ENCODE measurements at regions not wholly inside any gene's neighbourhood (a gene's known extent, or its start where the extent isn't known, plus 50 kb on each side); places are given as distances from the start of the nearest gene placed in this dataset.

DNA sequence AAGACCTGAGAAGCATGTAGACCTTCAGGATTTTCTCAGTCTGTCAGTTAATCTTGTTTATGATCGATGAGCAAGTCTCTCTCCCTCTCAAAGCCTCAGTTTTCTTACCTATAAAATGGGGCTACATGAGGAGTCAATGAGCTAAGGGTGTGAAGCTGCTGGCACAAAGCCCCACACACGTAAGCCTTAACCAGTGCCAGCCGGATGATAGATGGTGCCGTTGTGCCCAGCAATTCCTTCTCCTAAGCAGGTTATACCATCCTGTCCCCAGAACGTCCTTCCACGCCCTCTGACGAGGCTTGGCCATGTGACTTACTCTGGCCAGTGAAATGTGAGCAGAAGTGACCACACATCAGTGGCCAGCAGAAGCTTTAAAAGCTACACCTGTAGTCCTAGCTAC lies 179.0 kb downstream of the C9orf50 start:
- TF ChIP-seq ZFP3 (CRISPR knock-in tag; IDR thresholded peaks at IDR 0.05) (no peak), CSDC2 (CRISPR knock-in tag; IDR thresholded peaks at IDR 0.05) (no peak), ESRRG (CRISPR knock-in tag; IDR thresholded peaks at IDR 0.05) (no peak), TOX (CRISPR knock-in tag; IDR thresholded peaks at IDR 0.05; ENCODE audit: borderline replicate concordance) (no peak), ZNF8 (CRISPR knock-in tag; IDR thresholded peaks at IDR 0.05) (no peak), TCF4 (CRISPR knock-in tag; IDR thresholded peaks at IDR 0.05; ENCODE audit: borderline replicate concordance) (no peak), OSR1 (CRISPR knock-in tag; IDR thresholded peaks at IDR 0.05) (no peak), ARNTL (CRISPR knock-in tag; IDR thresholded peaks at IDR 0.05; ENCODE audit: borderline replicate concordance, low read depth) (no peak), GLIS3 (CRISPR knock-in tag; IDR thresholded peaks at IDR 0.05) (no peak), BACH2 (CRISPR knock-in tag; IDR thresholded peaks at IDR 0.05; ENCODE audit: borderline replicate concordance) (no peak), ZFP30 (CRISPR knock-in tag; IDR thresholded peaks at IDR 0.05) (no peak), SNAI2 (CRISPR knock-in tag; IDR thresholded peaks at IDR 0.05) (no peak), RARB (CRISPR knock-in tag; IDR thresholded peaks at IDR 0.05) (no peak), ISL1 (CRISPR knock-in tag; IDR thresholded peaks at IDR 0.05) (no peak)
- TF ChIP-seq, protein P1, sequence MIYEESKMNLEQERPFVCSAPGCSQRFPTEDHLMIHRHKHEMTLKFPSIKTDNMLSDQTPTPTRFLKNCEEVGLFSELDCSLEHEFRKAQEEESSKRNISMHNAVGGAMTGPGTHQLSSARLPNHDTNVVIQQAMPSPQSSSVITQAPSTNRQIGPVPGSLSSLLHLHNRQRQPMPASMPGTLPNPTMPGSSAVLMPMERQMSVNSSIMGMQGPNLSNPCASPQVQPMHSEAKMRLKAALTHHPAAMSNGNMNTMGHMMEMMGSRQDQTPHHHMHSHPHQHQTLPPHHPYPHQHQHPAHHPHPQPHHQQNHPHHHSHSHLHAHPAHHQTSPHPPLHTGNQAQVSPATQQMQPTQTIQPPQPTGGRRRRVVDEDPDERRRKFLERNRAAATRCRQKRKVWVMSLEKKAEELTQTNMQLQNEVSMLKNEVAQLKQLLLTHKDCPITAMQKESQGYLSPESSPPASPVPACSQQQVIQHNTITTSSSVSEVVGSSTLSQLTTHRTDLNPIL (CRISPR knock-in tag; IDR thresholded peaks at IDR 0.05; ENCODE audit: low read depth) = no peak
- TF ChIP-seq, protein P2, sequence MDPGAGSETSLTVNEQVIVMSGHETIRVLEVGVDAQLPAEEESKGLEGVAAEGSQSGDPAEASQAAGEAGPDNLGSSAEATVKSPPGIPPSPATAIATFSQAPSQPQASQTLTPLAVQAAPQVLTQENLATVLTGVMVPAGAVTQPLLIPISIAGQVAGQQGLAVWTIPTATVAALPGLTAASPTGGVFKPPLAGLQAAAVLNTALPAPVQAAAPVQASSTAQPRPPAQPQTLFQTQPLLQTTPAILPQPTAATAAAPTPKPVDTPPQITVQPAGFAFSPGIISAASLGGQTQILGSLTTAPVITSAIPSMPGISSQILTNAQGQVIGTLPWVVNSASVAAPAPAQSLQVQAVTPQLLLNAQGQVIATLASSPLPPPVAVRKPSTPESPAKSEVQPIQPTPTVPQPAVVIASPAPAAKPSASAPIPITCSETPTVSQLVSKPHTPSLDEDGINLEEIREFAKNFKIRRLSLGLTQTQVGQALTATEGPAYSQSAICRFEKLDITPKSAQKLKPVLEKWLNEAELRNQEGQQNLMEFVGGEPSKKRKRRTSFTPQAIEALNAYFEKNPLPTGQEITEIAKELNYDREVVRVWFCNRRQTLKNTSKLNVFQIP (CRISPR knock-in tag; IDR thresholded peaks at IDR 0.05; ENCODE audit: borderline replicate concordance, low read depth) = no peak
- TF ChIP-seq, protein P3, sequence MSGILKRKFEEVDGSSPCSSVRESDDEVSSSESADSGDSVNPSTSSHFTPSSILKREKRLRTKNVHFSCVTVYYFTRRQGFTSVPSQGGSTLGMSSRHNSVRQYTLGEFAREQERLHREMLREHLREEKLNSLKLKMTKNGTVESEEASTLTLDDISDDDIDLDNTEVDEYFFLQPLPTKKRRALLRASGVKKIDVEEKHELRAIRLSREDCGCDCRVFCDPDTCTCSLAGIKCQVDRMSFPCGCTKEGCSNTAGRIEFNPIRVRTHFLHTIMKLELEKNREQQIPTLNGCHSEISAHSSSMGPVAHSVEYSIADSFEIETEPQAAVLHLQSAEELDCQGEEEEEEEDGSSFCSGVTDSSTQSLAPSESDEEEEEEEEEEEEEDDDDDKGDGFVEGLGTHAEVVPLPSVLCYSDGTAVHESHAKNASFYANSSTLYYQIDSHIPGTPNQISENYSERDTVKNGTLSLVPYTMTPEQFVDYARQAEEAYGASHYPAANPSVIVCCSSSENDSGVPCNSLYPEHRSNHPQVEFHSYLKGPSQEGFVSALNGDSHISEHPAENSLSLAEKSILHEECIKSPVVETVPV (CRISPR knock-in tag; IDR thresholded peaks at IDR 0.05) = no peak
- TF ChIP-seq, protein P4, sequence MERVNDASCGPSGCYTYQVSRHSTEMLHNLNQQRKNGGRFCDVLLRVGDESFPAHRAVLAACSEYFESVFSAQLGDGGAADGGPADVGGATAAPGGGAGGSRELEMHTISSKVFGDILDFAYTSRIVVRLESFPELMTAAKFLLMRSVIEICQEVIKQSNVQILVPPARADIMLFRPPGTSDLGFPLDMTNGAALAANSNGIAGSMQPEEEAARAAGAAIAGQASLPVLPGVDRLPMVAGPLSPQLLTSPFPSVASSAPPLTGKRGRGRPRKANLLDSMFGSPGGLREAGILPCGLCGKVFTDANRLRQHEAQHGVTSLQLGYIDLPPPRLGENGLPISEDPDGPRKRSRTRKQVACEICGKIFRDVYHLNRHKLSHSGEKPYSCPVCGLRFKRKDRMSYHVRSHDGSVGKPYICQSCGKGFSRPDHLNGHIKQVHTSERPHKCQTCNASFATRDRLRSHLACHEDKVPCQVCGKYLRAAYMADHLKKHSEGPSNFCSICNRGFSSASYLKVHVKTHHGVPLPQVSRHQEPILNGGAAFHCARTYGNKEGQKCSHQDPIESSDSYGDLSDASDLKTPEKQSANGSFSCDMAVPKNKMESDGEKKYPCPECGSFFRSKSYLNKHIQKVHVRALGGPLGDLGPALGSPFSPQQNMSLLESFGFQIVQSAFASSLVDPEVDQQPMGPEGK (CRISPR knock-in tag; IDR thresholded peaks at IDR 0.05; ENCODE audit: borderline replicate concordance) = no peak
- TF ChIP-seq, protein P5, sequence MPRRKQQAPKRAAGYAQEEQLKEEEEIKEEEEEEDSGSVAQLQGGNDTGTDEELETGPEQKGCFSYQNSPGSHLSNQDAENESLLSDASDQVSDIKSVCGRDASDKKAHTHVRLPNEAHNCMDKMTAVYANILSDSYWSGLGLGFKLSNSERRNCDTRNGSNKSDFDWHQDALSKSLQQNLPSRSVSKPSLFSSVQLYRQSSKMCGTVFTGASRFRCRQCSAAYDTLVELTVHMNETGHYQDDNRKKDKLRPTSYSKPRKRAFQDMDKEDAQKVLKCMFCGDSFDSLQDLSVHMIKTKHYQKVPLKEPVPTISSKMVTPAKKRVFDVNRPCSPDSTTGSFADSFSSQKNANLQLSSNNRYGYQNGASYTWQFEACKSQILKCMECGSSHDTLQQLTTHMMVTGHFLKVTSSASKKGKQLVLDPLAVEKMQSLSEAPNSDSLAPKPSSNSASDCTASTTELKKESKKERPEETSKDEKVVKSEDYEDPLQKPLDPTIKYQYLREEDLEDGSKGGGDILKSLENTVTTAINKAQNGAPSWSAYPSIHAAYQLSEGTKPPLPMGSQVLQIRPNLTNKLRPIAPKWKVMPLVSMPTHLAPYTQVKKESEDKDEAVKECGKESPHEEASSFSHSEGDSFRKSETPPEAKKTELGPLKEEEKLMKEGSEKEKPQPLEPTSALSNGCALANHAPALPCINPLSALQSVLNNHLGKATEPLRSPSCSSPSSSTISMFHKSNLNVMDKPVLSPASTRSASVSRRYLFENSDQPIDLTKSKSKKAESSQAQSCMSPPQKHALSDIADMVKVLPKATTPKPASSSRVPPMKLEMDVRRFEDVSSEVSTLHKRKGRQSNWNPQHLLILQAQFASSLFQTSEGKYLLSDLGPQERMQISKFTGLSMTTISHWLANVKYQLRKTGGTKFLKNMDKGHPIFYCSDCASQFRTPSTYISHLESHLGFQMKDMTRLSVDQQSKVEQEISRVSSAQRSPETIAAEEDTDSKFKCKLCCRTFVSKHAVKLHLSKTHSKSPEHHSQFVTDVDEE (CRISPR knock-in tag; IDR thresholded peaks at IDR 0.05) = no peak
- no peak for ATAC-seq

DNA sequence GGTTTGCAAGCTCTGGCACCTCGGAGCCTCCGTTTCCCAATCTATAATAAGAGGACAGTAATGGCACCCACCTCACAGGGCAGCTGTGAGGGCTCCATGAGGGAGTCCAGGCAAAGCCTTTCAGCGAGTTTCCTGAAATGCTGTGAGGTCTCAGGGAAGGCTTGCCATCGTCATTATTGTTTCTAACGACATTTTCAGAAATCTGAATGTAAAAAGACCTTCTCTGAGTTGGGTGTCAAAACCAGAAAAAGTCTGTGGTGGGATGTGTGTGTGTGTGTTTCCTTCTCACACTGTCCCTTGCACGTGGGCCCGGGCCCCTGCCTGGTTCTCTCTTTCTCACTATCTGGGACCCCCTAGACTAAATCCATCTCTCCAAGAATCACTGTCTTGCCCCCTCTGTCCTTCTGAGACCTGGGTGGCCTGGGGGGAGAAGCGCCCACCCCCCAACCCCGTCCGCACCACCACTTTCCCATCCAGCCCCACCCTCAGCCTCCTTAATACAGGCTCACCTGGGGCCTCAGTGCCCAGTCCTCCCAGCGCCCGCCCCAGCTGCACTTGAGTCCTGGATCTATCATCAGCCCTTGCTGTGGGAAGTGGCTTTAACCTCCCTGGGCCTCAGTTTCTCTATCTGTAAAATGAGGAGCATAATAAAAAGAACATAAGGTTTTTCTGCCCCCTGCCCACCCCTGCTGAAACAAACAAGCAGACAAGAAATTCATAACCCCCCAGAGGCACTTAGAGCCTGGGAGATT lies 180.3 kb downstream of the C9orf50 start:
- no peak for ATAC-seq
- TF ChIP-seq, protein P4 (CRISPR knock-in tag; IDR thresholded peaks at IDR 0.05; ENCODE audit: borderline replicate concordance) = no peak
- TF ChIP-seq ARNTL (CRISPR knock-in tag; IDR thresholded peaks at IDR 0.05; ENCODE audit: borderline replicate concordance, low read depth) = no peak
- no peak for TF ChIP-seq RARB (CRISPR knock-in tag; IDR thresholded peaks at IDR 0.05)
- TF ChIP-seq, protein P3 (CRISPR knock-in tag; IDR thresholded peaks at IDR 0.05) = no peak
- TF ChIP-seq ZNF8 (CRISPR knock-in tag; IDR thresholded peaks at IDR 0.05) = no peak
- TF ChIP-seq, protein P1 (CRISPR knock-in tag; IDR thresholded peaks at IDR 0.05; ENCODE audit: low read depth) = no peak
- TF ChIP-seq ZC3H10 (CRISPR knock-in tag; IDR thresholded peaks at IDR 0.05) = no peak
- TF ChIP-seq, protein P5 (CRISPR knock-in tag; IDR thresholded peaks at IDR 0.05) = no peak
- no peak for TF ChIP-seq ZNF565 (CRISPR knock-in tag; conservative IDR thresholded peaks at IDR 0.05; ENCODE audit: low read depth)
- TF ChIP-seq ZFP30 (CRISPR knock-in tag; IDR thresholded peaks at IDR 0.05) = no peak
- TF ChIP-seq ZFP3 (CRISPR knock-in tag; IDR thresholded peaks at IDR 0.05) = no peak

Data from SK-N-SH treated with all-trans-retinoic acid at 6 μM for 48 hours (cell line).